GM21576 (cell line): ENCODE measurements at regions not wholly inside any gene's neighbourhood (a gene's known extent, or its start where the extent isn't known, plus 50 kb on each side); places are given as distances from the start of the nearest gene placed in this dataset.

Experiments used
- ATAC-seq: cut with Tn5 transposase; IDR thresholded peaks from one replicate; pipeline ENCODE4 v1.9.1; 2021; ENCODE audit warnings: mild to moderate bottlenecking, moderate library complexity; ENCODE audit not compliant: unreplicated experiment

DNA sequence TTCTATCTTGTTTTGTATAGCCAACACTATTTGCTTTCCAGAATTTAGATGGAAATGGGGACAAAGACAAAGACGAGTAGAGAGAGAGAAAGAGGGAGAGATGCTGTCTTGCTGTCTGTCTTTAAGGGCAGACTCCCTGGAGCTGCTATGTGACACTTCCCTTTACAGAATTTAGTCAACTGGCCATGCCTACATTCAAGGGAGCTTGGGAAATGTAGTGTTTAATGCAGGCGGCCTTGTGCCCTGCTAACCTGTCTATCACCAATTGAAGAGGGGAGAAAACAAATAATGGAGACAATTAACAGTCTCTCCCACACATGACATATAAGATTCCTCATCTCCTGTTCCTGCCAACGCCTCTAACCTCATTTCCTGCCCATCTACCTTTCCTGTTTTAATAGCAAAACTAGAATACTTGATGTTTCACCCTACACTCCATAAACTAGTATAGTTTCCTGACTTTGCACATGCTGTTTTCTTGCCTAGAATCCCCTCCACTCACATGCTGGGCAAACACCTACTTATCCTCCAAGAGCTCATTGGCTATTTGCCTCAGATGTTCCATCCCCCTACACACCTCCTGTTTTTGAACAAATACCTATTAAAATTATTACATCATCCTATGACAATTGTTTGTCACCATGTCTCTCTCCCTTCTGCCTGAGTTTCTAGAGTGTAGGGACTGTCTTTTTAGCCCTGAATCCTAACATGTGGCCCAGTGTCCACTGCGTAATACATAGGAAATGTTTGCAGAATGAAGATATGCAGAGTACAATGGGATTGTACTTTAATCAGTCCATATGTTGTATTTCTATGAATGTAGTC, 117.2 kb downstream of the SLC25A24 start:
- no peak for ATAC-seq

DNA sequence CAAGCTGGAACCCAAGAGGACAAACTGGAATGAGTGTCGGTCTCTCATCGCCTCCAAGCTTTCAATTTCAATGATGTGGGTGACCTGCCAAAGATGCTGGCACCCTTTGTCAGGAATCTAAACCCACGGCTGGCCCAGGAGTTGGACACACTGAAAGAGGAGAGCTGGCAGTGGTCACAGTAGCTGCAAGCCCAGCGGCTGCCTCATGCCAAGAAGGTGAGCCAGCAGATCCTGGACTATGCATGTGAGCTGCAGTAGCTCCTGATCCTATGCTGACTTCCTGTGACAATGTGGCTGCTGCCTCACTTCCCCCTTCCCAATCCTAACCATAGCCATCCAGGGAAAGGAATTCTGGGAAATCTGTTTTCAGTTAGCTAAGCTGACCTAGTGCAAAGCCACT, 117.0 kb upstream of the VAV3 start:
- ATAC-seq = no peak

GRCh38 chr1:108080448-108080847, 115.5 kb upstream of the VAV3 start:
- ATAC-seq = no peak

GRCh38 chr1:108079440-108080025, 114.6 kb upstream of the VAV3 start:
- ATAC-seq = no peak

DNA sequence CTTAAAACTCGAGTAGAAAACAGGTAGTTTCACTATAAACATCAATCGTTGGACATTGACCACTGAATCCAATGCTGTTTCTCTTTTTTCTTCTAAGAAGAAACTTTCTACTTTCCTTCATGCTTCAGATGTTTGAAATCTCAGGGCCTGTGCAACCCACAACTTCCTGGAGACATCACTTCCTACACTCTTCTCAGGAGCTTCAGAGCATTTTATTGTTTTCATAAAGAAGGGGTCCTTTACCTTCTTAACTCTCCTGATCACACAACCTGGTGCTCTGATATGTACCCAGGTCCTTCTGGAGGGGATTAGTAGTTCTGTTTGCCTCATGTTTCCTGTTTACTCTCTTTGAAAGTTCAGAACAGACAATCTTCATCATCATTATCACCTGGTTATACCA, 113.0 kb upstream of the VAV3 start:
- ATAC-seq = no peak

GRCh38 chr1:108075055-108075454, 110.1 kb upstream of the VAV3 start:
- peak; percentile 90 for ATAC-seq

DNA sequence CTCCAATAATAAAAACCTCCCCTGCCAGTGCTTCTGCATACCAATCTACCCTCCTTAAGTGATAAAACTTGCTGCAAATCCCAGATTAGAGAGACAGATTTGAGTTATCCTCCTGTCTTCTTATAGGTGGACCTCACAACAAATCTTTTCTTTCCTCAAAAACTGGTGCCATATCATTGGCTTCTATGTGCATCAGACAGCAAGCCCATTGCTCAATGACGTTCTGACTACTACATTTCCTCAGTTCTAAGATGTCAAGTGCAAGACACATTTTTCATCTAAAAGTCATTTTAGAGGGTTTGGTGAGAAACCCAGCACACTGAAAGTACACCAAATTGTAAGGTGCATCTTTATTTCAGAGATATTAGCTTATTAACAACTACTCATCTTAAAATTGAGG, 107.8 kb upstream of the VAV3 start:
- no peak for ATAC-seq

GRCh38 chr1:108072212-108072611, 107.2 kb upstream of the VAV3 start:
- no peak for ATAC-seq

GRCh38 chr1:108071601-108072000, 106.6 kb upstream of the VAV3 start:
- ATAC-seq = no peak

GRCh38 chr1:108070662-108071061, 105.7 kb upstream of the VAV3 start:
- ATAC-seq = no peak

DNA sequence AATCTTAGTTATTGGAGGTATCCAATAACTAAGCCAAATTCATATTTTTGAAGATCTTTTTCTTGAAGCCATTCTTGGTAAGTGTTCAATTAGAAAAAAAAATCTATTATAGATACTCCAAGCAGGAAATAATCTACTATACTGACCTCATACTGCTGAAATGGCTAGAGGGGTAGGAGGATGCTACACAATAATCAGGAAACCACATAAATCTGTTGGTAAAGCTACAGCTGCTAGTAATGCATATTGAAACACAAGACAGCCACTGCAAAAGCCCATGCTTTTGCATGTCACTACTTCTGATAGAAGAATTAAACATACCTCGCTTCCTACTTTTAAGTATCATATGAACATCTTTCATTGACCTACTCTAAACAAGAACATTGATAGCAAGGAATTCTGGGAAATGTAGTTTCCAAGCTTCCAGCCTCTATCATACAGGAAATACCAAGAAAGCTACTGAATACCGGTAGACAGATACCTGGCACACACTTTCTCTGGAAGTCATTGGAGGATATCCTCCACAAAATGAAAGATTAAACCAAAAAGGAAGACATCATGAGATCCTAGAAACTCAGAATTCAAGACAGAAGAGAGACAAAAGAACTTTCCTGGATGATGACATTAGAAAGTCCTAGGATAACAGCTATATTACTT, 103.0 kb upstream of the VAV3 start:
- ATAC-seq = no peak

GRCh38 chr1:108066808-108067207, 101.8 kb upstream of the VAV3 start:
- no peak for ATAC-seq

- ATAC-seq = no peak
Measured at GRCh38 chr1:108064255-108064654, 99.3 kb upstream of the VAV3 start.

DNA sequence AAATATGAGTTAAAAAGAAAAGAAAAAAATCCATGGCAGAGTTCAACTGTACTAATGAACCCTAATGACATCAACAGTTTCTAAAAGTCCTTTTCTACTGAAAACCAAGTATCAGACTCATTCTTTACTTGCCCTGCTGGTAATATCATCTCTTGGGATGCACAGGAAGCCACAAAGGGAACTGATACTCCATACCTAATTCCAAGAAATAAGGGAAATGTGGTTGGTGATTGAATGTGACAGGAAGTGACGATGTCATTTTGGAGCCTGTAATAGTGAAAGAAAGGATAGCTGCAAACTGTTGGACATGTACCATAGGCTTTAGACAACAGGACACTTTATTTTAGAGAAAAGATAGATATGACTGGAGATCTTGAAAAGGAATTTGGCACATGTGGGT, 98.7 kb upstream of the VAV3 start:
- no peak for ATAC-seq

- no peak for ATAC-seq
Measured at GRCh38 chr1:108059945-108060344, 95.0 kb upstream of the VAV3 start.

DNA sequence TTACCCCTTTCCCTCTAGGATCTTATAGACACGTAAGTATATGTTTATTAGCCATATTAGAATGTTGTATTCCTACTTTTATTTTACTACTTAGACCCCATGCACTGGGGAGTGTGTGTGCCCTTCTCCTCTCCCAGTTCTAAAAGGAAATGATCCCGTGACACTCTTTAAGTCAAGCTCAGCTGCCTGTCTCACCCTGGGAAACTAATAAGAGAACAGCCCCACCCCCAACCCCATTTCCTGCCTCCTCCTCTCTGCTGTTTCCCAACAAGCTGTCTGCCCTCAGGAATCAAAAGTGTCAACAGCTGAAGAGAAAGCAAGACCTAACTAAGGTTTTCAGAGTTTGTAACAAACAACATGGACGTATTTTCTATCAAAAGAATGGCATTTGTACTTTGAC, 92.6 kb upstream of the VAV3 start:
- ATAC-seq = no peak

DNA sequence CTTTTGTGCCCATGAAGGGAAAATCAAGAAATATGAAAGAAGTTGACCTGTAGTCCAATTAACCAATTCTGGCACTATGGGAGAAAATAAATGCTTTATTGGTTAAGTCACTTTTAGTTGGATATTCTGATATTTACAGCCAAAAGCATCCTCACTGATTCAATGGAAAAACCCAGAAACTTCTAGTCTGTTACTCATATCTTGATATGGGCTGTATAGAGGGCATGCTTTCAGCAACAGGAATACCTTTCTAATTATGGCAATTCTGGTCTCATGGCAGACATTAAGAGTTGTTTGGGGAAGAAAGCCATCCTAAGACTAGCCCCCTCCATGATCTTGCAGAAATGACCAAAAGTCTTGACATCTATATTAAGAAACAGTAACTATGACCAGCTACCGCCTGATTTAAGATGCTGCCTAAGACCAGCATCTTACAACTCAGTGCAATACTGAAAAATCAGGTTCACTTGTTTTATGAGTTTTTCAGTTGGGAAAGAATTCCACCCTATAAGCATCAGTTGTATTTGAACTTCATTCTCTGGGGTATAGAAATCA, 91.5 kb upstream of the VAV3 start:
- ATAC-seq = no peak

DNA sequence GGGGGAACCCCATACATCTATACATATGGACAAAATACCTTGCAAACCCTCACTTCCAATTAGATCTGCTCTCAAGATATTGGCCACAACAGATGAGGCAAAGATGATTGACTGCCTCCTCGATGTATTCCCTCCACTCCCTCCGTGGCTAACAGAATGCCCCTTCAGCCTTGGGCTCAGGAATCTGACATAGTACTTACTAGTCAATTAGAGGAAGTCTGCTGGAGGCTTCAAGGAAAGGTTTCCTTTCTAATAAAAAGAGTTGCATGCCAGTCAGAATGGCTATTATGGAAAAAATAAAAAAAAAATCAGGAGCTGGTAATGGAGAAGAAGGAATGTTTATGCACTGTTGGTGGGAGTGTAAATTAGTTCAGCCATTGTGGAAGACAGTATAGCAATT, 90.4 kb upstream of the VAV3 start:
- ATAC-seq = no peak

GRCh38 chr1:108054396-108054795, 89.4 kb upstream of the VAV3 start:
- no peak for ATAC-seq

GRCh38 chr1:108053270-108054013, 88.5 kb upstream of the VAV3 start:
- ATAC-seq = no peak
